Body of pancreas (tissue), 4 donors: ENCODE measurements at regions not wholly inside any gene's neighbourhood (a gene's known extent, or its start where the extent isn't known, plus 50 kb on each side); places are given as distances from the start of the nearest gene placed in this dataset.

Experiments used
- ATAC-seq: fragments of 150-250 bp; one replicate; pipeline ENCODE4 v1.9.1; 2016
- DNase-seq, 4 donors: peaks; one replicate each; pipeline ENCODE4 v3.0.0-alpha.2; 2019
- H3K27ac ChIP-seq, 4 donors: fragments of 200-600 bp; sonication (generic); 1 replicate in 3 of 4; 2 replicates in 1 of 4; pipeline versions ENCODE4 v1.5.1 to v1.6.1; 2016 to 2019; ENCODE audit warnings: mild to moderate bottlenecking in 1 of 4, mixed read lengths in 1 of 4, moderate library complexity in 1 of 4
- H3K27me3 ChIP-seq, 2 donors: fragments of 200-600 bp; sonication (generic); one replicate each; pipeline ENCODE4 v1.6.0; 2016; ENCODE audit warnings: mild to moderate bottlenecking in 1 of 2
- H3K36me3 ChIP-seq, 2 donors: fragments of 200-600 bp; sonication (generic); replicated peaks in 1 of 2; 2 replicates each; pipeline ENCODE4 v1.5.1; 2016; ENCODE audit warnings: low read depth in 2 of 2; ENCODE audit not compliant: insufficient read depth in 1 of 2
- H3K4me1 ChIP-seq: fragments of 200-600 bp; sonication (generic); one replicate; pipeline ENCODE4 v1.6.0; 2016
- H3K4me3 ChIP-seq, 2 donors: fragments of 200-600 bp; sonication (generic); 1 replicate in 1 of 2; 2 replicates in 1 of 2; pipeline ENCODE4 v1.5.1; 2016 to 2019
- H3K9me3 ChIP-seq, 3 donors: fragments of 200-600 bp; sonication (generic); 1 replicate in 2 of 3; 2 replicates in 1 of 3; pipeline ENCODE4 v1.5.1; 2016
- POLR2A ChIP-seq, 3 donors: fragments of 450-650 bp; IDR thresholded peaks; one replicate each; pipeline ENCODE4 v1.6.1; 2016; ENCODE audit warnings: antibody characterized with exemption in 3 of 3, mild to moderate bottlenecking in 2 of 3
- WGBS, 2 donors: methylation state at CpG; one replicate each; pipeline ENCODE4 v1.1.5; 2017; 5-methylcytosine and 5-hydroxymethylcytosine counted together
- intact Hi-C: fragments of 100-400 bp; cut with DNase I; formaldehyde crosslinking; loops from one replicate; pipeline ENCODE4 v1.15.1; 2023
- TF ChIP-seq, protein P1 (sequence below), 7 experiments: fragments of 450-650 bp in 4 of 7; fragments of 200-600 bp in 3 of 7; sonication (generic) in 3 of 7; IDR thresholded peaks; one replicate each; pipeline ENCODE4 v1.5.1; 2016 to 2019; ENCODE audit warnings: antibody characterized with exemption in 7 of 7

DNA sequence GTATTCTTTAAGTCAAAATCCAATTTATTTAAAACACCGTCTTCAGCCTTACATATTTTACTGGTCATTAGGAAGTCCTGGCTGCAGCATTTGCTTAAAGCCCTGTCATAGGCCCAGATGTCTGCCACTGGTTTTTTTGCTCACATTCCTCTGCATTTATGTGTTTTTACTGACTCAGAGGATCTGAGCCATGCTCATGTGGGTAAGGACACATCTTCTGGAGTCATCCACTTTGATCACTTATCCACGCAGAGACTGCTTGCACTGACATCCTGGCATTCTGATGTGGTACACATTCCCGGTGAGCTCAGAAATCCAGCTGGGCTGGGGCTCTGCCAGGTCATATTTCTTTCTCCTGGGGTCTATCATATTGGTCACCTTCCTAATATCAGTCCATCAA lies 531.7 kb upstream of the ARGLU1 start:
- Histone ChIP-seq H3K4me1 (no peaks in the 10 kb centered on the region), H3K27me3 (no peaks in the 10 kb centered on the region), H3K36me3 (no peaks in the 10 kb centered on the region), H3K27ac (no peak overlapping the region), H3K4me3 (no peak overlapping the region), H3K9me3 (peaks cover 0 to 3% (median 0%) of the 10 kb centered on the region in 3 donors)
- no peak for TF ChIP-seq POLR2A (IDR thresholded peaks at IDR 0.05)
- TF ChIP-seq, protein P1, sequence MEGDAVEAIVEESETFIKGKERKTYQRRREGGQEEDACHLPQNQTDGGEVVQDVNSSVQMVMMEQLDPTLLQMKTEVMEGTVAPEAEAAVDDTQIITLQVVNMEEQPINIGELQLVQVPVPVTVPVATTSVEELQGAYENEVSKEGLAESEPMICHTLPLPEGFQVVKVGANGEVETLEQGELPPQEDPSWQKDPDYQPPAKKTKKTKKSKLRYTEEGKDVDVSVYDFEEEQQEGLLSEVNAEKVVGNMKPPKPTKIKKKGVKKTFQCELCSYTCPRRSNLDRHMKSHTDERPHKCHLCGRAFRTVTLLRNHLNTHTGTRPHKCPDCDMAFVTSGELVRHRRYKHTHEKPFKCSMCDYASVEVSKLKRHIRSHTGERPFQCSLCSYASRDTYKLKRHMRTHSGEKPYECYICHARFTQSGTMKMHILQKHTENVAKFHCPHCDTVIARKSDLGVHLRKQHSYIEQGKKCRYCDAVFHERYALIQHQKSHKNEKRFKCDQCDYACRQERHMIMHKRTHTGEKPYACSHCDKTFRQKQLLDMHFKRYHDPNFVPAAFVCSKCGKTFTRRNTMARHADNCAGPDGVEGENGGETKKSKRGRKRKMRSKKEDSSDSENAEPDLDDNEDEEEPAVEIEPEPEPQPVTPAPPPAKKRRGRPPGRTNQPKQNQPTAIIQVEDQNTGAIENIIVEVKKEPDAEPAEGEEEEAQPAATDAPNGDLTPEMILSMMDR (IDR thresholded peaks at IDR 0.05): no peak
- intact Hi-C loops: no loop called here
- WGBS, 2 donors: 83 to 89% methylated on average over 3 of the region's 3 CpGs
- ATAC-seq (no peak), DNase-seq (no peak)

DNA sequence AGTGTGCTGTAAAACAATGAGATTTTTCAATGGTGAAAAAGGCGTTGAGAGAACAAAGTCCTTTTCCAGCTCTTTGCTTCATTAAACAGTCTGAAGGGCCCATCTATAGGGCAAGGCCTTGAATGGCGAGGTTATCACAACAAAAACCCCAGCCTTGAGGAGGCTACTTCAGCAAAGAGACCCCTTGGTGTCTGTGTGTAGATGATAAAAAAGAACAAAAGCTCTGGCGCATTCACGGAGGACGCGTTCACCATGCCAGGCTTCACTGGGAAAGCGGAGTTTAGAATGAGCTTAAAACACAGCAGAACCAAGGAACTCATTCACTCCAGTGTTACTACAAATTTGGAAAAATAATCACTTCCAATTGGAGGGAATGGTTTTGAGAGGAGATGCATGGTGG lies 530.0 kb upstream of the ARGLU1 start:
- Histone ChIP-seq H3K36me3 (no peaks in the 10 kb centered on the region), H3K27me3 (no peaks in the 10 kb centered on the region), H3K9me3 (peaks cover 0 to 3% (median 0%) of the 10 kb centered on the region in 3 donors), H3K4me1 (no peaks in the 10 kb centered on the region), H3K4me3 (no peak overlapping the region), H3K27ac (no peak overlapping the region)
- intact Hi-C loops: no loop called here
- WGBS, 2 donors: 73 to 82% methylated on average over 7 of the region's 7 CpGs
- ATAC-seq: no peak
- TF ChIP-seq, protein P1 (IDR thresholded peaks at IDR 0.05): no peak
- no peak for TF ChIP-seq POLR2A (IDR thresholded peaks at IDR 0.05)
- no peak for DNase-seq

DNA sequence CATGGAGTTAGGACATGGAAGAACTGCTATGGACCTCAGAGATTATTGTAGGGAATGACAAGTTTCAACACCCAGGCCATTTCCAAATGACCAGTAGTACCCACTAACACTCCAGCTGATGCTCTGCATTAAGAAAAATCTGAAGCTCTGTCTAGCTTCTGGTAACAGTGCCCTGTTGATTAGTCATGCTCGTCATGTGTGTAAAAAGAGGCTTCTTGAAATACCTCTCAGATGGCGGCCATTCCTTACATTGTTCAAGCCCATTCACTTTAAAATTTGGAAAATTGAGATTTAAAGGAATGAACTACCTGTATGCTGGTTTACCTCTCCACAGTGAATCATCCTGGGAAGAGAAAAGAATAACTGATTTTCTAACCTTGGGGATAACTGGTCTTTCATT lies 527.9 kb upstream of the ARGLU1 start:
- no peak overlapping the region for H3K27ac ChIP-seq
- intact Hi-C loops: no loop called here
- ATAC-seq: no peak
- H3K36me3 ChIP-seq: no peaks in the 10 kb centered on the region
- no peaks in the 10 kb centered on the region for H3K9me3 ChIP-seq
- DNase-seq: no peak
- H3K4me1 ChIP-seq: no peaks in the 10 kb centered on the region
- no peaks in the 10 kb centered on the region for H3K27me3 ChIP-seq
- TF ChIP-seq, protein P1 (IDR thresholded peaks at IDR 0.05): no peak
- no peak for TF ChIP-seq POLR2A (IDR thresholded peaks at IDR 0.05)
- WGBS, 2 donors: 55 to 67% methylated on average over 2 of the region's 2 CpGs
- H3K4me3 ChIP-seq: no peak overlapping the region

DNA sequence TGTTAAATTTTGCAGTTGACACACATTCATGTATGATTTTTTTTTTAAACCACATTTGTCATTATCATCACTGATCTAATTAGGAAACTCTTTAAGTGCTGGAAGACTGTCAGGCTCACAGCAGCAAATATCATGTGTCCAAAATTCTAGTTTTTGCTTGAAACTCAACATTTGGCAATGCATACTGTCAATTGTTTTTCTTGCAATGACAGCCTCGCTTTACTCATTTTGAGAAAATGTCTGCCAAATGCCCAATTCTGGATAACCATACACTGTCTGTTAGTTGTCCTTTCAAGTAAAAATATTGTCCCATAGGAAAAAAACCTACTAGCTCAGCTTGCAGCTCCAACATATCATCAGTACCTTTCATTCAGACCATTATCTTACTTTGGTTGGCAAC lies 523.9 kb upstream of the ARGLU1 start:
- intact Hi-C loops: no loop called here
- no peaks in the 10 kb centered on the region for H3K27me3 ChIP-seq
- no peak for ATAC-seq
- no peak overlapping the region for H3K27ac ChIP-seq
- H3K4me3 ChIP-seq: no peak overlapping the region
- TF ChIP-seq, protein P1 (IDR thresholded peaks at IDR 0.05): no peak
- TF ChIP-seq POLR2A (IDR thresholded peaks at IDR 0.05): no peak
- DNase-seq: no peak
- no peaks in the 10 kb centered on the region for H3K36me3 ChIP-seq
- WGBS, 2 donors: 60 to 82% methylated on average over 1 of the region's 1 CpG
- H3K4me1 ChIP-seq: no peaks in the 10 kb centered on the region
- H3K9me3 ChIP-seq: no peaks in the 10 kb centered on the region

DNA sequence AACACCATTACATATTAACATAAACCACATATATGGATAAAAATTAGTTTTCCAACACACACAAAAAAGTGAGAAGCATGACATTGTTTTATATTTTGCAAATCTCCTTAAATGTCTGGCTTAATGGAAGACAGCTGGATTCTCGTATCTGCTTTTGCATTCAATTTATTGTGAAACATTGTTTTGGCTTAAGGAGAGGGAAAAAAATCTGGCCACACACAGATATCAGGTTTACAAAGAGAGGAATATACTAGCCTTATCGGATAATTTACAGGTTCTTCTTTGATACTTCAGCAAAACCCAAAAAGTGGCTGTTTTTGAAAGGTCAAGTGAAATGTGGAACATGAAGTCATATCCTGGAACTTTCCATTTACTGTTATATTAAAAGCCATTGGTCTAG lies 523.5 kb upstream of the ARGLU1 start:
- intact Hi-C loops: no loop called here
- Histone ChIP-seq H3K4me1 (no peaks in the 10 kb centered on the region), H3K36me3 (no peaks in the 10 kb centered on the region), H3K27me3 (no peaks in the 10 kb centered on the region), H3K4me3 (no peak overlapping the region), H3K27ac (no peak overlapping the region), H3K9me3 (no peaks in the 10 kb centered on the region)
- 66 to 81% methylated on average over 2 of the region's 2 CpGs for WGBS, 2 donors
- ATAC-seq (no peak), DNase-seq (no peak)
- TF ChIP-seq POLR2A (IDR thresholded peaks at IDR 0.05): no peak
- TF ChIP-seq, protein P1 (IDR thresholded peaks at IDR 0.05): no peak
